SIG-M5 (cell line): ENCODE measurements at regions not wholly inside any gene's neighbourhood (a gene's known extent, or its start where the extent isn't known, plus 50 kb on each side); places are given as distances from the start of the nearest gene placed in this dataset.
"Not testable (repeated sequence)": the region's sequence is repeated elsewhere in the genome, so short reads cannot be mapped to it uniquely, and the experiment has no call there.

Experiments used
- DNase-seq: peaks from one replicate; lab custom pipeline; 2025; lab: John Stamatoyannopoulos, UW

GRCh38 chr18:57881818-57882413 lies 78.8 kb upstream of the ATP8B1 start:
- peak; percentile 13 for DNase-seq

- DNase-seq = not testable (repeated sequence)
Measured at GRCh38 chr18:57879924-57880323, 76.8 kb upstream of the ATP8B1 start.

DNA sequence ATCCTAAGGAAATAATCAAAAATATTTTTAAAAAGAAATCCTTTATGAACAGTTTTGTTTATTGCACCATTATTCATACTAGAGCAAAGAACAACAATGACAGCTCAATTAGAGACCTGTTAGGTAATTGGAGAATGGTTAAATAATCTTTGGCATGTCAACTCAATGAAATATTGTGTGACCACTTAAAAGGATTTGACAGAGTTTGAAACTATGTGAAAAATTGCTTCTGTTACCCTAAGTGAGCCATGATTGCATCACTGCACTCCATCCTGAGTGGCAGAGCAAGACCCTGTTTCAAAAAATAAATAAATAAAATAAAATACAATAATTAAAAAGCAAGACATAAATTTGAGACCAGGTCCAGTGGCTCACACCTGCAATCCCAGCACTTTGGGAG lies 66.1 kb upstream of the ATP8B1 start:
- DNase-seq = no peak

- no peak for DNase-seq
Measured at GRCh38 chr18:57866355-57866754, 63.2 kb upstream of the ATP8B1 start.

- DNase-seq = no peak
Measured at GRCh38 chr18:57864615-57865121, 61.6 kb upstream of the ATP8B1 start.

- no peak for DNase-seq
Measured at GRCh38 chr18:57863706-57864105, 60.6 kb upstream of the ATP8B1 start.

DNA sequence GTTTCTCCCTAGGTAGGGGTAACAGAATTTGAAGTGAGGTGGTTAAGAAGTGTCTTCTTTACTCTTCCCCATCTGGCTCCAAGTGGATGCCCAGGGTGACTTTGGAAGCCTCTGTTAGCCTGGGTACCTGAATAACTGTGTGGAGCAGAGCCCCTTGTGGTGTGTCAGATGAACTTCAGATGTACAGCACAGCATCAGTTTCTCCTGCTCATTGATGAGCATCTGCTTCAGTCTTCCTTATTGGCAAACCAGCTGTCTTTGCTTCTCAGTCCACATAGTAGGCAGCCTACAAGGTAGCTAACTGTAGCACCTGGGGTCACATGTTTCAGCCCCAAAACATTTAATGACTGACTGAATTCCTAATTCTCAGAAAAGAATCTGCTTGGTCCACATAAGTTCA lies 56.2 kb upstream of the ATP8B1 start:
- DNase-seq = no peak

DNA sequence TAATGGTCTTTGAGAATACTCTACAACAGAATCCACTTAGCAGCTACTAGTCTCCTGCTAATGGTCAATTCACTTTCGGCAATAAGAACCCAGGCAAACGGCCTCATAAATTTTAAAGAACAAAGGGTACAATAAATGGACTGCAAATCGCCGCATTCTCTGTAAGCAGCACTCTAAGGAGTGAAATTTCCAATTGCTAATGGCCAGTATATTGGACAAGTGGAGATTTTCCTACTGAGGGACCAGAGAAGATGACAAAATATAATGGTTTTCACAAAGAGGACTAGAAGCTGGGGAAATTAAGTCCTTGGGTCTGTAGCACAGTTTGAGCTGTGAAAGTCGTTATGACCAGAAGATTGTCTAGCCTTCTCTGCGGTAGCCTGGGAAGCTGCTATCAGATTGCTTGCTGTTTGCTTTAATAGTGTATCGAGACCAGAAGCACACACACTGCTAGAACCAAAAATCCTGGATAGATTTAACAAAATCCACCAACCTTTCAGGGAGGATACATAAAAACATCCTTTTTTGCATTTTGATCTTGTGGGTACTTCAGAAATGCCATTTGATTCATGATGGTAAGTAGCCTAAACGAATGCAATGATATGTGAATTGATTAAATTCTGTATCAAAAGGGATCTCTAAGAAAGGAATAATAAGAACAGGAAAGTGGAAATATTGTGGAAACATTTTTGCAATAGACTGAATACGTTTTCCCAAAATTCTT lies 53.6 kb upstream of the ATP8B1 start:
- DNase-seq = no peak

DNA sequence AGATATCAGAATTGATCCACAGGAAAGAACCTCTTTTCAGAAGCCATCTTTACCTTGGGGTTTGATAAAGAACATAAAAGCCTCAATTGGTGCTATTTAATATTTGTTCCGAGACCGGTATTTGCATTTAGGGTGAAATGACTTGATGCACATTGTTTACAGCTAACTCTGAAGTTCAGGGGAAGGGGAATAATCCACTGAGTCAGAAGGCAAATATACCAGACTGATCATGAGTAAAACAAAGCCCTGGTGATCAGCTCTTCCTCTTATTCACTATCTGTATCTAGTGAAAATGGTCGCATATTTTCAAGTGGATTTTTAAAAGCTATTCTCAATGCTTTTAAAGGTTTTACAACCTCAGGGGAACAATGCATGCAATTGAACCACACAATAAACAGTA lies 53.0 kb upstream of the ATP8B1 start:
- DNase-seq = no peak

- DNase-seq = no peak
Measured at GRCh38 chr18:57855551-57855950, 52.4 kb upstream of the ATP8B1 start.

DNA sequence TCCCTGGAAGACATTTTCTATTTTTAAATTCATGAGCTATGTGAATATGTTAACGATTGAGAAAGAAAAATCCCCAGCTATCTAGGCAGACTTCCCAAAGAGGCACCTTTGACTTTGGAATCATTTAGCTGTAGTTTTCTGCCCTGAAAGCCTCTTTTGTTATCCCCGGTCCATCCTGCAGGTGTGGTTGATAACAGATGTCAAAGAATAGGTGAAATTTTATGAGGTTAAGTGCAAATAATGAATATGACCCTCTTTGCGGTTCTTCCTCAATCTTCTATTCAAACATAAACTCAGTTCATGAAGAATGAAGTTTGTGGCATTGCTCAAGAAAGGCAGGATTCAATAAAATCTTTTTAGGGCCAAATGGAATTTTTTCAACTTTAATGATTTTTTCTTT lies 51.6 kb upstream of the ATP8B1 start:
- DNase-seq = no peak

DNA sequence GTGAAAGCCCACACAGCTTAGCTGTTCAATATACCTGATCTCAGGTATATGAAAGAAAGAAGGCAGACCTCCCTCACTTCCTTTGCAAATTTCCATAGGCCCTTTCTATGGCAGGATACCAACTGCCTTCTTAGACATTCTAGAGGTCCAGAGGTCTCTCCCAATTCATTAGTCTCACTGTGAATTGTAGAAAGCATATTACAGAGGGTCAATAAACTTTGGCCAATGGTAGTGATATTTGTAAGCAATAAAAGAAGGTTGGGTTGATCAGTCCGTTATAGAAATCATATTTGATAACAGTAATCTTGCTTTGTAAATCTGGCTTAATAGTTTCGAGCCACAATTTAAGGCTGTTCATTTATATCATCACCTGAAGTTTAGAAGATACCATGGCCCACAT lies 50.7 kb upstream of the ATP8B1 start:
- no peak for DNase-seq

DNA sequence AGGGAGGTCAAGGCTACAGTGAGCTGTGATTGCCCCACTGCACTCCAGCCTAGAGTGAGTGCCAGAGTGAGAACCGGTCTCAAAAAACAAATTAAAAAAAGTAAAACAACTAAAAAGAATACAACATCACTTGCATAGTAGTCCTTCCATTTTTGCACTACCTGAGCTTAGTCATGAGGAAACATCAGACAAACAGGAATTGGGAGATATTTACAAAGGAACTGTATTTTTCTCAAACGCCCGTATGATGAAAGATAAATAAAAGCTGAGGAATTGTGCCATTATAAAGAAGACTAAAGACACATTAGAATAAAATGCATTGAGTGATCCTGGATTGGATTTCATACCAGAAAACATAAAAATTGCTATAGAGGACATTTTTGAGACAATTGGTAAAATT lies 50.0 kb upstream of the ATP8B1 start:
- DNase-seq = no peak
